SKM-1 (cell line): ENCODE measurements at regions not wholly inside any gene's neighbourhood (a gene's known extent, or its start where the extent isn't known, plus 50 kb on each side); places are given as distances from the start of the nearest gene placed in this dataset.

Experiments
- DNase-seq: peaks from one replicate; lab custom pipeline; 2025; ENCODE audit not compliant: unreplicated experiment; lab: John Stamatoyannopoulos, UW

GRCh38 chr5:82620957-82621600 is 342.9 kb upstream of the RPS23 start:
- DNase-seq, result no peak

- no peak for DNase-seq
These were observed 340.9 kb upstream of the RPS23 start for GRCh38 chr5:82619097-82619496.

- no peak for DNase-seq
These were observed 336.6 kb upstream of the RPS23 start for GRCh38 chr5:82614706-82615105.

- no peak for DNase-seq
These were observed 335.7 kb upstream of the RPS23 start for GRCh38 chr5:82613891-82614290.

- DNase-seq, result no peak
These were observed 332.5 kb upstream of the RPS23 start for GRCh38 chr5:82610686-82611085.

- no peak for DNase-seq
These were observed 327.4 kb upstream of the RPS23 start for GRCh38 chr5:82605441-82605973.

GRCh38 chr5:82603033-82603987 is 325.2 kb upstream of the RPS23 start:
- DNase-seq, result no peak

GRCh38 chr5:82601861-82602260 is 323.7 kb upstream of the RPS23 start:
- DNase-seq, result no peak

GRCh38 chr5:82601077-82601476 is 322.9 kb upstream of the RPS23 start:
- no peak for DNase-seq

GRCh38 chr5:82599692-82600091 is 321.5 kb upstream of the RPS23 start:
- DNase-seq, result no peak

- DNase-seq, result no peak
These were observed 320.9 kb upstream of the RPS23 start for GRCh38 chr5:82599030-82599429.

GRCh38 chr5:82597437-82597836 is 319.3 kb upstream of the RPS23 start:
- DNase-seq, result no peak

GRCh38 chr5:82596451-82596850 is 318.3 kb upstream of the RPS23 start:
- no peak for DNase-seq

- no peak for DNase-seq
These were observed 317.0 kb upstream of the RPS23 start for GRCh38 chr5:82595113-82595512.

GRCh38 chr5:82594097-82594496 is 315.9 kb upstream of the RPS23 start:
- no peak for DNase-seq

- DNase-seq, result no peak
These were observed 315.3 kb upstream of the RPS23 start for GRCh38 chr5:82593481-82593880.

- no peak for DNase-seq
These were observed 312.9 kb upstream of the RPS23 start for GRCh38 chr5:82591021-82591515.

GRCh38 chr5:82590112-82590511 is 312.0 kb upstream of the RPS23 start:
- DNase-seq, result no peak

- no peak for DNase-seq
These were observed 308.6 kb upstream of the RPS23 start for GRCh38 chr5:82586661-82587310.

GRCh38 chr5:82586181-82586580 is 308.0 kb upstream of the RPS23 start:
- DNase-seq, result no peak

- no peak for DNase-seq
These were observed 306.5 kb upstream of the RPS23 start for GRCh38 chr5:82584631-82585030.
